HCT116 (cell line): ENCODE measurements at regions not wholly inside any gene's neighbourhood (a gene's known extent, or its start where the extent isn't known, plus 50 kb on each side); places are given as distances from the start of the nearest gene placed in this dataset.

Experiments
- CTCF ChIP-seq, 3 experiments: fragments of 200-600 bp in 1 of 3; sonication (generic) in 1 of 3; IDR thresholded peaks in 2 of 3; conservative IDR thresholded peaks in 1 of 3; 2 replicates each; pipeline ENCODE4 v1.5.1; 2012 to 2017; ENCODE audit warnings: low read depth in 2 of 3, low read length in 2 of 3, antibody characterized with exemption in 1 of 3, borderline replicate concordance in 1 of 3, control low read depth in 1 of 3, mild to moderate bottlenecking in 1 of 3, mixed read lengths in 1 of 3, mixed run types in 1 of 3, moderate library complexity in 1 of 3; ENCODE audit not compliant: insufficient read depth in 1 of 3
- RAD21 ChIP-seq: IDR thresholded peaks from 2 replicates; pipeline ENCODE4 v1.6.1; 2012; ENCODE audit warnings: low read depth, mild to moderate bottlenecking
- TCF7L2 ChIP-seq: IDR thresholded peaks from 2 replicates; pipeline ENCODE4 v1.7.0; 2011; ENCODE audit warnings: borderline replicate concordance, inconsistent platforms; ENCODE audit not compliant: insufficient read depth, insufficient read length; ENCODE audit errors: extremely low read depth
- YY1 ChIP-seq: IDR thresholded peaks from 2 replicates; pipeline ENCODE4 v1.6.1; 2011; ENCODE audit warnings: low read length, low read depth, moderate library complexity, mild to moderate bottlenecking; ENCODE audit not compliant: insufficient replicate concordance; ENCODE audit errors: extremely low read depth

- TF ChIP-seq RAD21 (no peak), YY1 (no peak), CTCF (IDR thresholded peaks at IDR 0.05 in 2 of 3, conservative IDR thresholded peaks at IDR 0.05 in 1 of 3; ENCODE audit: borderline replicate concordance in 1 of 3, insufficient read depth in 1 of 3, low read depth in 2 of 3, low read length in 2 of 3) (no peak), TCF7L2 (no peak)
Observed at GRCh38 chr17:65320820-65321219, 183.7 kb downstream of the RGS9 start.
